ENCODE measurements at regions not wholly inside any gene's neighbourhood (a gene's known extent, or its start where the extent isn't known, plus 50 kb on each side); places are given as distances from the start of the nearest gene placed in this dataset.

GRCh38 chr6:157761926-157762325 lies 61.1 kb upstream of the SNX9 start:
- TF ChIP-seq CTCF (IDR thresholded peaks at IDR 0.05) (no peak), EP300 (IDR thresholded peaks at IDR 0.05) (no peak)
